A549 (cell line): ENCODE measurements at regions not wholly inside any gene's neighbourhood (a gene's known extent, or its start where the extent isn't known, plus 50 kb on each side); places are given as distances from the start of the nearest gene placed in this dataset.

Experiments used
- ATAC-seq, 2 experiments: fragments of 200-7000 bp in 1 of 2; fragments of >200 bp in 1 of 2; cut with Nextera tagmentation in 1 of 2; cut with Tn5 transposase in 1 of 2; 3 replicates each; pipeline versions ENCODE4 v1.8.0 to v1.9.1; 2018 to 2020; ENCODE audit warnings: mild to moderate bottlenecking in 1 of 2, moderate library complexity in 1 of 2
- CTCF ChIA-PET: fragments of 300-600 bp; sonication (Branson Sonifier 250); formaldehyde crosslinking; extraction: SDS; loops from one replicate; lab custom pipeline; 2021; ENCODE audit warnings: antibody characterized with exemption, inconsistent platforms; lab: Yijun Ruan, JAX
- POLR2A ChIA-PET: fragments of 350-600 bp; formaldehyde crosslinking; extraction: SDS; loops from one replicate; lab custom pipeline; 2021; ENCODE audit warnings: antibody characterized with exemption, inconsistent platforms; lab: Yijun Ruan, JAX
- DNase-seq, 2 experiments: peaks; one replicate each; pipeline versions ENCODE4 v3.0.0 to v3.0.0-alpha.2; 2011 to 2016; ENCODE audit warnings: low read depth in 1 of 2, low spot score in 1 of 2
- FAIRE-seq: peaks from 2 replicates; lab custom pipeline; 2011; peaks lifted over from hg19 to GRCh38; lab: Jason Lieb, UNC
- H3K27ac ChIP-seq, 2 experiments: fragments of >200 bp; sonication (Bioruptor Twin); formaldehyde crosslinking; 3 replicates each; pipeline ENCODE4 v1.5.1; 2016 to 2017
- H3K4me1 ChIP-seq: fragments of >200 bp; sonication (Bioruptor Twin); formaldehyde crosslinking; 3 replicates; pipeline ENCODE4 v1.6.1; 2016
- H3K4me2 ChIP-seq: fragments of >200 bp; sonication (Bioruptor Twin); formaldehyde crosslinking; 3 replicates; pipeline ENCODE4 v1.6.1; 2016
- H3K4me3 ChIP-seq: fragments of >200 bp; sonication (Bioruptor Twin); formaldehyde crosslinking; 3 replicates; pipeline ENCODE4 v1.5.1; 2016
- H3K9me3 ChIP-seq: fragments of >200 bp; sonication (Bioruptor Twin); formaldehyde crosslinking; 3 replicates; pipeline ENCODE4 v1.6.1; 2016
- BHLHE40 ChIP-seq: IDR thresholded peaks from 2 replicates; pipeline ENCODE4 v1.6.1; 2012; ENCODE audit warnings: low read depth, low read length, inconsistent platforms
- CBX2 ChIP-seq: fragments of 200-600 bp; sonication (generic); IDR thresholded peaks from 2 replicates; pipeline ENCODE4 v1.6.1; 2016; ENCODE audit warnings: low read depth, mild to moderate bottlenecking, borderline replicate concordance
- CBX8 ChIP-seq: fragments of 200-600 bp; sonication (generic); IDR thresholded peaks from 2 replicates; pipeline ENCODE4 v1.6.1; 2016
- CEBPB ChIP-seq, 2 experiments: fragments of >200 bp in 1 of 2; sonication (Bioruptor Twin) in 1 of 2; formaldehyde crosslinking in 1 of 2; IDR thresholded peaks; 2 replicates each; pipeline ENCODE4 v1.6.1; 2012 to 2016
- CHD2 ChIP-seq: fragments of 150-350 bp; IDR thresholded peaks from 2 replicates; pipeline ENCODE4 v1.6.1; 2014; ENCODE audit warnings: low read length; ENCODE audit not compliant: partially characterized antibody
- CTCF ChIP-seq: fragments of >200 bp; sonication (Bioruptor Twin); formaldehyde crosslinking; IDR thresholded peaks from 3 replicates; pipeline ENCODE4 v1.5.1; 2016
- EHF ChIP-seq: fragments of 250-450 bp; sonication (Bioruptor Pico); IDR thresholded peaks from 2 replicates; pipeline ENCODE4 v1.5.0; 2020; ENCODE audit warnings: mild to moderate bottlenecking
- EHMT2 ChIP-seq: fragments of 200-600 bp; sonication (generic); IDR thresholded peaks from 2 replicates; pipeline ENCODE4 v1.6.1; 2016; ENCODE audit warnings: antibody characterized with exemption, low read depth, mild to moderate bottlenecking, moderate library complexity
- FOSL2 ChIP-seq, 2 experiments: fragments of 450-650 bp in 1 of 2; fragments of >200 bp in 1 of 2; sonication (Bioruptor Twin) in 1 of 2; formaldehyde crosslinking; IDR thresholded peaks; 2 replicates each; pipeline versions ENCODE4 v1.5.0 to v1.6.1; 2016 to 2020; ENCODE audit warnings: mild to moderate bottlenecking in 1 of 2, moderate library complexity in 1 of 2
- FOXS1 ChIP-seq: fragments of 250-450 bp; sonication (Bioruptor Pico); IDR thresholded peaks from 2 replicates; pipeline ENCODE4 v1.5.0; 2020; ENCODE audit warnings: mild to moderate bottlenecking, moderate library complexity
- HDAC2 ChIP-seq: fragments of 200-600 bp; sonication (generic); IDR thresholded peaks from 2 replicates; pipeline ENCODE4 v1.6.1; 2016
- HEYL ChIP-seq: fragments of 250-450 bp; sonication (Bioruptor Pico); IDR thresholded peaks from 2 replicates; pipeline ENCODE4 v1.8.0; 2021; ENCODE audit warnings: mild to moderate bottlenecking, moderate library complexity
- HOXA7 ChIP-seq: fragments of 250-450 bp; sonication (Bioruptor Pico); IDR thresholded peaks from 2 replicates; pipeline ENCODE4 v1.5.0; 2020; ENCODE audit warnings: mild to moderate bottlenecking, moderate library complexity
- KDM1A ChIP-seq: fragments of 200-600 bp; sonication (generic); IDR thresholded peaks from 2 replicates; pipeline ENCODE4 v1.6.1; 2016; ENCODE audit warnings: low read depth, mild to moderate bottlenecking
- NPAS2 ChIP-seq: fragments of 250-450 bp; sonication (Bioruptor Pico); IDR thresholded peaks from 2 replicates; pipeline ENCODE4 v1.8.0; 2022; ENCODE audit warnings: mild to moderate bottlenecking, moderate library complexity, borderline replicate concordance
- NR3C1 ChIP-seq: fragments of >200 bp; sonication (Bioruptor Twin); formaldehyde crosslinking; IDR thresholded peaks from 3 replicates; pipeline ENCODE4 v1.6.1; 2017
- PBX3 ChIP-seq: IDR thresholded peaks from 2 replicates; pipeline ENCODE4 v1.6.1; 2012
- PHF8 ChIP-seq: fragments of 200-600 bp; sonication (generic); IDR thresholded peaks from 2 replicates; pipeline ENCODE4 v1.6.1; 2016; ENCODE audit warnings: low read depth, mild to moderate bottlenecking, antibody characterized with exemption, moderate library complexity, borderline replicate concordance
- POLR2AphosphoS2 ChIP-seq: conservative IDR thresholded peaks from 2 replicates; pipeline ENCODE4 v1.6.1; 2012; ENCODE audit warnings: low read length, improper control_type of control experiment, inconsistent platforms
- RAD21 ChIP-seq, 2 experiments: fragments of >200 bp in 1 of 2; sonication (Bioruptor Twin) in 1 of 2; formaldehyde crosslinking in 1 of 2; IDR thresholded peaks in 1 of 2; conservative IDR thresholded peaks in 1 of 2; 2 replicates in 1 of 2; 3 replicates in 1 of 2; pipeline ENCODE4 v1.6.1; 2012 to 2018; ENCODE audit warnings: inconsistent platforms in 1 of 2
- RARB ChIP-seq: fragments of 250-450 bp; sonication (Bioruptor Pico); IDR thresholded peaks from 2 replicates; pipeline ENCODE4 v1.8.0; 2021; ENCODE audit warnings: mild to moderate bottlenecking, moderate library complexity
- RNF2 ChIP-seq: fragments of 200-600 bp; sonication (generic); IDR thresholded peaks from 2 replicates; pipeline ENCODE4 v1.6.1; 2016; ENCODE audit warnings: low read depth, mild to moderate bottlenecking, antibody characterized with exemption, moderate library complexity, borderline replicate concordance
- SREBF2 ChIP-seq: fragments of 450-650 bp; IDR thresholded peaks from 2 replicates; pipeline ENCODE4 v1.6.1; 2014; ENCODE audit warnings: mild to moderate bottlenecking, moderate library complexity
- ZC3H11A ChIP-seq: fragments of 450-650 bp; IDR thresholded peaks from 2 replicates; pipeline ENCODE4 v1.6.1; 2014; ENCODE audit warnings: antibody characterized with exemption, mild to moderate bottlenecking
- WGBS: methylation state at CpG from one replicate; pipeline ENCODE4 v1.1.6; 2017; ENCODE audit errors: missing lambda C conversion rate; 5-methylcytosine and 5-hydroxymethylcytosine counted together
- TF ChIP-seq, protein P1 (sequence below): fragments of 200-600 bp; sonication (generic); IDR thresholded peaks from 2 replicates; pipeline ENCODE4 v1.6.1; 2016; ENCODE audit warnings: antibody characterized with exemption, mild to moderate bottlenecking, moderate library complexity
- TF ChIP-seq, protein P2 (sequence below): IDR thresholded peaks from 2 replicates; pipeline ENCODE4 v1.6.1; 2012

- POLR2A ChIA-PET = no interaction called here
- Histone ChIP-seq H3K9me3 (no peaks in the 10 kb centered on the region), H3K4me2 (no peak overlapping the region), H3K27ac (no peak overlapping the region), H3K4me1 (no peaks in the 10 kb centered on the region), H3K4me3 (no peak overlapping the region)
- 34% methylated on average over 3 of the region's 3 CpGs for WGBS
- FAIRE-seq = no peak
- ATAC-seq = no peak
- DNase-seq = no peak
- CTCF ChIA-PET = no interaction called here
- TF ChIP-seq EHF (CRISPR knock-in tag) (no peak), HOXA7 (CRISPR knock-in tag) (no peak), CBX2 (no peak), ZC3H11A (no peak), RNF2 (no peak), CHD2 (no peak), EHMT2 (no peak), FOXS1 (CRISPR knock-in tag) (no peak), PBX3 (no peak), RAD21 (conservative IDR thresholded peaks at IDR 0.05 in 1 of 2, IDR thresholded peaks at IDR 0.05 in 1 of 2) (no peak), NPAS2 (CRISPR knock-in tag) (no peak), POLR2AphosphoS2 (no peak), HEYL (CRISPR knock-in tag) (no peak), CEBPB (IDR thresholded peaks at IDR 0.05) (no peak), SREBF2 (no peak)
- TF ChIP-seq, protein P1, sequence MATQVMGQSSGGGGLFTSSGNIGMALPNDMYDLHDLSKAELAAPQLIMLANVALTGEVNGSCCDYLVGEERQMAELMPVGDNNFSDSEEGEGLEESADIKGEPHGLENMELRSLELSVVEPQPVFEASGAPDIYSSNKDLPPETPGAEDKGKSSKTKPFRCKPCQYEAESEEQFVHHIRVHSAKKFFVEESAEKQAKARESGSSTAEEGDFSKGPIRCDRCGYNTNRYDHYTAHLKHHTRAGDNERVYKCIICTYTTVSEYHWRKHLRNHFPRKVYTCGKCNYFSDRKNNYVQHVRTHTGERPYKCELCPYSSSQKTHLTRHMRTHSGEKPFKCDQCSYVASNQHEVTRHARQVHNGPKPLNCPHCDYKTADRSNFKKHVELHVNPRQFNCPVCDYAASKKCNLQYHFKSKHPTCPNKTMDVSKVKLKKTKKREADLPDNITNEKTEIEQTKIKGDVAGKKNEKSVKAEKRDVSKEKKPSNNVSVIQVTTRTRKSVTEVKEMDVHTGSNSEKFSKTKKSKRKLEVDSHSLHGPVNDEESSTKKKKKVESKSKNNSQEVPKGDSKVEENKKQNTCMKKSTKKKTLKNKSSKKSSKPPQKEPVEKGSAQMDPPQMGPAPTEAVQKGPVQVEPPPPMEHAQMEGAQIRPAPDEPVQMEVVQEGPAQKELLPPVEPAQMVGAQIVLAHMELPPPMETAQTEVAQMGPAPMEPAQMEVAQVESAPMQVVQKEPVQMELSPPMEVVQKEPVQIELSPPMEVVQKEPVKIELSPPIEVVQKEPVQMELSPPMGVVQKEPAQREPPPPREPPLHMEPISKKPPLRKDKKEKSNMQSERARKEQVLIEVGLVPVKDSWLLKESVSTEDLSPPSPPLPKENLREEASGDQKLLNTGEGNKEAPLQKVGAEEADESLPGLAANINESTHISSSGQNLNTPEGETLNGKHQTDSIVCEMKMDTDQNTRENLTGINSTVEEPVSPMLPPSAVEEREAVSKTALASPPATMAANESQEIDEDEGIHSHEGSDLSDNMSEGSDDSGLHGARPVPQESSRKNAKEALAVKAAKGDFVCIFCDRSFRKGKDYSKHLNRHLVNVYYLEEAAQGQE = no peak
- TF ChIP-seq, protein P2, sequence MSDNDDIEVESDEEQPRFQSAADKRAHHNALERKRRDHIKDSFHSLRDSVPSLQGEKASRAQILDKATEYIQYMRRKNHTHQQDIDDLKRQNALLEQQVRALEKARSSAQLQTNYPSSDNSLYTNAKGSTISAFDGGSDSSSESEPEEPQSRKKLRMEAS = no peak
Measured at GRCh38 chr13:38086013-38086412, 216.4 kb upstream of the TRPC4 start.

DNA sequence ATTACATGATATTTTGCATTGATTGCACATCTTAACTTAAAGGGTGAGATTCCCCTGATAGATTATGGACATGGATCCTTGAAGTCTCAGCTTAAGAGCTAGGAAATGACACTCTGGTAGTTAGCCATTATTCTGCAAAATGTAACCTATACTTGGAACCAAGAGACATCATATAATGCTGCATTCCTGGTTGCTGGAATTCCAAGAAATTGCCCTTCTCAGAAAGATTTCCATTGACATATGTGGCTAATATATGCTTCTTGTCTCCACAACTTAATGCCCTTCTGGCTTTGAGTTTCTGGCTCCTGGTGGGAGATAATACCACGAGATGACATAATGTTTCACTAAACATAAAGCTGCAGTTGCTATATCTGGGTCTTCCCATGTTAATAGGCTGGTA lies 204.4 kb upstream of the TRPC4 start:
- H3K4me3 ChIP-seq = no peak overlapping the region
- TF ChIP-seq CBX8 (no peak), RAD21 (conservative IDR thresholded peaks at IDR 0.05 in 1 of 2, IDR thresholded peaks at IDR 0.05 in 1 of 2) (no peak), FOSL2 (IDR thresholded peaks at IDR 0.05) (no peak), FOSL2 (CRISPR knock-in tag; IDR thresholded peaks at IDR 0.05) (no peak), HDAC2 (no peak), POLR2AphosphoS2 (no peak), BHLHE40 (no peak), RARB (CRISPR knock-in tag) (no peak), KDM1A (no peak), NR3C1 (no peak), CTCF (no peak), PHF8 (no peak)
- TF ChIP-seq, protein P1 = no peak
- TF ChIP-seq, protein P2 = no peak
- 0% methylated on average over 1 of the region's 1 CpG for WGBS
- ChIA-PET CTCF (no interaction called here), POLR2A (no interaction called here)
- H3K9me3 ChIP-seq = no peaks in the 10 kb centered on the region
- no peak for DNase-seq
- no peak overlapping the region for H3K4me2 ChIP-seq
- no peak for ATAC-seq
- no peaks in the 10 kb centered on the region for H3K4me1 ChIP-seq
- no peak for FAIRE-seq
- H3K27ac ChIP-seq = no peak overlapping the region
